T-helper 2 cell treated with Interferon-gamma antibody and Interleukin-4, amounts not matched to agents 5 μg/mL and 100 μg/mL, for 36 hours (primary cell): ENCODE measurements at regions not wholly inside any gene's neighbourhood (a gene's known extent, or its start where the extent isn't known, plus 50 kb on each side); places are given as distances from the start of the nearest gene placed in this dataset.
"Not testable (repeated sequence)": the region's sequence is repeated elsewhere in the genome, so short reads cannot be mapped to it uniquely, and the experiment has no call there.

ENCODE experiments used
- DNase-seq: peaks from one replicate; pipeline ENCODE4 v3.0.0; 2021; ENCODE audit warnings: low spot score
- H3K27ac Mint-ChIP-seq: one replicate; pipeline ENCODE4 v1.8.0; 2021; ENCODE audit warnings: mild to moderate bottlenecking, mixed read lengths
- H3K27me3 Mint-ChIP-seq: one replicate; pipeline ENCODE4 v1.8.0; 2021; ENCODE audit warnings: low read depth, mixed read lengths
- H3K36me3 Mint-ChIP-seq: one replicate; pipeline ENCODE4 v1.8.0; 2021; ENCODE audit warnings: low read depth, mixed read lengths
- H3K4me1 Mint-ChIP-seq: one replicate; pipeline ENCODE4 v1.8.0; 2021; ENCODE audit warnings: low read depth, mixed read lengths
- H3K4me3 Mint-ChIP-seq: one replicate; pipeline ENCODE4 v1.8.0; 2022; ENCODE audit warnings: mild to moderate bottlenecking, moderate library complexity, mixed read lengths
- H3K9me3 Mint-ChIP-seq: one replicate; pipeline ENCODE4 v1.8.0; 2021; ENCODE audit warnings: mixed read lengths

DNA sequence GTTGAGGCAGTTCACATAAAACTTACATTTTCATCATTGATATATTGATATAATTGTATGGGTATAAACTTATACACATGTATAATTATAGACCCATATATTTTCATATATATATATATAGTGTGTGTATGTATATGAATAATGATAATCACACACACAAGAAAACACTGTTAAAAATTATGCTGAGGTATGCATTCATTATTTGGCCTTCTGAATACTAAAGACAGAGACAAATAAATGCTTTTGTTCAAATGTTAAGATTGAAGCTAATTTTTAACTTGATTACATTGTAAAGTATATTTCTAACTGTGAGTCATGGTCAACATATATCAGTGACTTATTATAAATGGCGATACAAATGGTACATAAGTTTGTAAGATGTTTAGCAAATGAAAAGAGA, 888.8 kb downstream of the OTOL1 start:
- Mint-ChIP-seq H3K9me3 (peaks cover 3% of the 10 kb centered on the region), H3K27ac (no peak overlapping the region), H3K36me3 (no peaks in the 10 kb centered on the region), H3K27me3 (no peaks in the 10 kb centered on the region), H3K4me1 (no peaks in the 10 kb centered on the region), H3K4me3 (no peak overlapping the region)
- no peak for DNase-seq

DNA sequence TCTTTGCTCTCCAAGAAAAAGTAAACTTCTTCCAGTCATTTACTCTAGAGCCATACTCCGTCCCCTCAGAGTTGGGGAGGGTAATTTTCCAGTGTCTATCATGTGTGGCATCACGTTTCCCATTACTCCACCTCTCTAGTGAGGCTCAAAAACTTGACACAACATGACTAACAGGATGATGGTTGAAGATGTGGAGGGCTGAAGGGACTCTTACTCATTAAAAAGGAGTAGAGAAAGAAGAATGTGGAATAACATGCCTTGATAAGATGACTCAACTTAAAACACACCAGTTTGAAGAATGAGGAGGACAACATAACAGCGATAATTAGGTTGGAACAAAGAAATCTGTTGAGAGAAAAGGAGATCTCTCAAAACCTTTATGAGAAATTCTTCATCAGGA, 894.3 kb downstream of the OTOL1 start:
- Mint-ChIP-seq H3K4me1 (no peaks in the 10 kb centered on the region), H3K27ac (no peak overlapping the region), H3K27me3 (no peaks in the 10 kb centered on the region), H3K9me3 (peaks cover 7% of the 10 kb centered on the region), H3K4me3 (no peak overlapping the region), H3K36me3 (no peaks in the 10 kb centered on the region)
- no peak for DNase-seq

DNA sequence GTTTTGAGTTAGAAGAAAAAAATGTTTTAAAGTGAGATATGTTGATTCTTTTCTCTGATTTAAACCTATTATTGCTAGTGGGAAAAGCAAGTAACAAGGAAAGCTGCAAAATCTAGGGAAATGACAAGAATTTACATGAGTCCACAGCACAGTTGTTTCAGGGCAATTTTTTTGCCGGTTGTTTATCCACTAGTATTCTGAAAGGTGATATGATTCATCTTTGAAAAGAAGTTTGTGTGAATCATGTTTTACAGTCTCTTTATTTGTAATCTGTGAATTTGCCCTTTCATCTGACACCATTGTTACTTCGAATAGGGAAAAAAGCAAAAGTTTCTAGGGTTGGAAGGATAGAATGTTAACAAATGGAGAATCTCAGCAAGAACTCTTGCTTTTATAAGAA, 894.7 kb downstream of the OTOL1 start:
- Mint-ChIP-seq H3K27ac (no peak overlapping the region), H3K4me1 (no peaks in the 10 kb centered on the region), H3K4me3 (no peak overlapping the region), H3K9me3 (peaks cover 7% of the 10 kb centered on the region), H3K27me3 (no peaks in the 10 kb centered on the region), H3K36me3 (no peaks in the 10 kb centered on the region)
- no peak for DNase-seq

DNA sequence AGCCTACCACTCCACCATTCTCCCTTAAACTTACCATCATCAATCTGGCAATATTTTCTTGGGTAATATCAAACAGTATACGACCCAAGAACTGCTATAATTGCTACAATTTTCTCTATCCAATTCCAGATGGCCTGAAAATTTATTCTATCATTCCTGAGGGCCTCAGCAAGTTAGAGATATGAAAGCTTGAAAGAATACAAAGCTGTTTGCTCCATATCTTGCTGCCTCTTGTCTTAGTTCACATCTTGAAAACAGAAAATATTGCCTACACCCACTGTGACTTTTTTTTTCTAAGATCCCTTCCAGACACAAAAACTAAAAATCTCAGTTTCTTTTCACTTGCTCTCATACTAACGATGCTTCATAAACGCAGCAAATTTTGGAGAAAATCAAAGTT, 898.9 kb downstream of the OTOL1 start:
- Mint-ChIP-seq H3K27me3 (no peaks in the 10 kb centered on the region), H3K36me3 (no peaks in the 10 kb centered on the region), H3K27ac (no peak overlapping the region), H3K4me3 (no peak overlapping the region), H3K4me1 (no peaks in the 10 kb centered on the region), H3K9me3 (peaks cover 4% of the 10 kb centered on the region)
- DNase-seq: no peak

DNA sequence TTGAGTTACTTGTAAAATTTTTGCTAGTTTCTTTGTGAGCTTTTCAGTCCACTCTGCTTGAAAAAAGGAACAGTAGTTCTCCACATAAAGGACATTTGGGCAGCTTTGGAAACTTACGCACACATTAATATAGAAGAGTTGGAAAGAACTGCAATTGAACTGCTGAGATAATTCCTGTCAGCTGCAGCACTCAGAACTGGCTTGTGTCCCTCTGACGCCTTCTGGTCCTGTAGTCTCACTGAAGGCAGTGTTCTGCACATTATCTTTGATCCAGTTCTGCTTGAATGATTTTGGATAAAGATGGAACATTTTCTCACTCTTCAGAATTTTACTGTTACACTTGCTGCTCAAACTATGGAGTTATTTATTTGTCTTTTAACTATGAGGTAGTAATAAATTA, 901.9 kb downstream of the OTOL1 start:
- Mint-ChIP-seq H3K36me3 (no peaks in the 10 kb centered on the region), H3K9me3 (peaks cover 7% of the 10 kb centered on the region), H3K4me1 (no peaks in the 10 kb centered on the region), H3K27me3 (no peaks in the 10 kb centered on the region), H3K4me3 (no peak overlapping the region), H3K27ac (no peak overlapping the region)
- no peak for DNase-seq

DNA sequence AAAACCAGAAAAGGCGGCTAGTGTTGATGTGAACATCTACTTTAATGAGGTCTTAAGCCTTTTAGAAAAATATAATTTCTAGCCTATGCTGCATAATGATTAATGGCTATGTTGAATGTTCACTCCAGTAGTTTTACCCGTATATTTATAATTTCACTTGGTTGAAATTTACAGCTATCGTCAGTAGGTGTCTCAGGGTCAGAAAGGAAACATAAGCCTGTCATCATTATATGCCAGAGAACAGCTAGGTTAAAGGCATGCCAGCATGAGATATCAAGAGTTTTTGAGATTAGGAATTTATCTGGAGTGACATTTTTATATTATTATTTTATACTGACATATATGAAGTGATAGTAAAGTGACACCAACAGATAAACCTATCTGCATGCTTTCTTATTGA, 904.1 kb downstream of the OTOL1 start:
- H3K9me3 Mint-ChIP-seq: peaks cover 3% of the 10 kb centered on the region
- H3K4me3 Mint-ChIP-seq: no peak overlapping the region
- H3K27me3 Mint-ChIP-seq: no peaks in the 10 kb centered on the region
- no peak overlapping the region for H3K27ac Mint-ChIP-seq
- DNase-seq: no peak
- H3K4me1 Mint-ChIP-seq: no peaks in the 10 kb centered on the region
- H3K36me3 Mint-ChIP-seq: no peaks in the 10 kb centered on the region

DNA sequence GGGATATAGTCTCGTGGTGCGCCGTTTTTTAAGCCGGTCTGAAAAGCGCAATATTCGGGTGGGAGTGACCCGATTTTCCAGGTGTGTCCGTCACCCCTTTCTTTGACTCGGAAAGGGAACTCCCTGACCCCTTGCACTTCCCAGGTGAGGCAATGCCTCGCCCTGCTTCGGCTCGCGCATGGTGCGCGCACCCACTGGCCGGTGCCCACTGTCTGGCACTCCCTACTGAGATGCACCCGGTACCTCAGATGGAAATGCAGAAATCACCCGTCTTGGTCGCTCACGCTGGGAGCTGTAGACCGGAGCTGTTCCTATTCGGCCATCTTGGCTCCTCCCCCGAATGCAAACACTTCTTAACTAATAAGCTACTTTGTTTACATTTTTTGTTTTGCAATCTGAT, 914.9 kb downstream of the OTOL1 start:
- not testable (repeated sequence) for H3K27ac Mint-ChIP-seq, H3K4me3 Mint-ChIP-seq, DNase-seq, H3K4me1 Mint-ChIP-seq, H3K36me3 Mint-ChIP-seq, H3K27me3 Mint-ChIP-seq
- peaks cover 16% of the 10 kb centered on the region for H3K9me3 Mint-ChIP-seq

DNA sequence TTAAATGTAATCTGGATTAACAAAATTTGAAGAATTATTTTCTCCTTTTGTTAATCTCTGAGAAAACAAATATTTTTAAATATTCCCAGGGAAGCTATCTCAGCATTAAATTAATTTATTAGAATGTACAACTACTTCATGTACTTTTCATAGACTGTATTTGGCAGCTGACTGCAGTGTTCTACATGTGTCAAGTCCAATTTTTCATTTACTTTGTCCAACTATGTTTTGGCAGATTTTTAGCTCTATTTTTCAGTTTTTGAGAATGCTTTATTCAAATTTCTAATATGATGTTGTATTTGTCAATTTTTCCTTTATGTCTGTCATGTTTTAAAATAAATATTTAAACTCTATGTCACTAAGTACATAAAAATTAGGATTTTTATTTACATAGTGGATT, 925.1 kb downstream of the OTOL1 start:
- Mint-ChIP-seq H3K36me3 (no peaks in the 10 kb centered on the region), H3K27ac (no peak overlapping the region), H3K27me3 (no peaks in the 10 kb centered on the region), H3K4me3 (no peak overlapping the region), H3K9me3 (peaks cover 14% of the 10 kb centered on the region), H3K4me1 (no peaks in the 10 kb centered on the region)
- DNase-seq: no peak

DNA sequence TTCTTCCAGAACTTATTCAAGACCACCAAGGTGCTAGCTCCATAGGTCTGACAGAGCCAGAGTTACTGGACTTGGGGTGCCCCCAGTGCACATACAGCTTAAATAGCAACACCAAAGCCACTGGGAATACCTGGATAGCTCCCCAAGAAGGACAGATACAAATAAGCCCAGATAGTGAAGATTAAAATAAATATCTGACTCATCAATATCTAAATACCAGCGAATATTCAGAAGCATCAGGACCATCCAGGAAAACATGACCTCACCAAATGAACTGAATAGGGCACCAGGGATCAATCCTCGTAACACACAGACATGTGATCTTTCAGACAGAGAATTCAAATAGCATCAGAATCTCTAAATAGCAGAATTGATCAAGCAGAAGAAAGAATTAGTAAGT, 931.6 kb downstream of the OTOL1 start:
- DNase-seq: no peak
- Mint-ChIP-seq H3K27ac (no peak overlapping the region), H3K27me3 (no peaks in the 10 kb centered on the region), H3K4me3 (no peak overlapping the region), H3K36me3 (no peaks in the 10 kb centered on the region), H3K4me1 (no peaks in the 10 kb centered on the region), H3K9me3 (peaks cover 30% of the 10 kb centered on the region)

DNA sequence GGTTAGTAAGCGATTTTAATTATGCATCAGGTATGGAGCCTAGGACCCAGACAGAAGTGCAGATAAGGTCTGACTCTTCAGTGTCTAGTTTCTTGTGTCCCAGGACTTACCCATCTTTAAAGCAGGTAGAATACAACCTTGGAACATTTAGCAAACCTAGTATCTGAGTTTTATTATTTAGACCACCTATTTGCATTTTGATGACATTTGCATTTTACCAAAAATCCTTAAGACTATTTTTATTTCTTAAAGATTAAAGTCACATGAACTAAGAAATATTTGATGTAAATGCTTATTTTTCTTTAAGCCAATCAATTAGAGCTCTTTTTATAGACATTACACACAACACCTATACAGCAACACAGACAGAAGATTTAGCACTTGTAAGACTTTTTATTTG, 939.1 kb downstream of the OTOL1 start:
- H3K9me3 Mint-ChIP-seq: peaks cover 22% of the 10 kb centered on the region
- DNase-seq: no peak
- no peaks in the 10 kb centered on the region for H3K36me3 Mint-ChIP-seq
- no peak overlapping the region for H3K4me3 Mint-ChIP-seq
- no peaks in the 10 kb centered on the region for H3K4me1 Mint-ChIP-seq
- no peaks in the 10 kb centered on the region for H3K27me3 Mint-ChIP-seq
- H3K27ac Mint-ChIP-seq: no peak overlapping the region

DNA sequence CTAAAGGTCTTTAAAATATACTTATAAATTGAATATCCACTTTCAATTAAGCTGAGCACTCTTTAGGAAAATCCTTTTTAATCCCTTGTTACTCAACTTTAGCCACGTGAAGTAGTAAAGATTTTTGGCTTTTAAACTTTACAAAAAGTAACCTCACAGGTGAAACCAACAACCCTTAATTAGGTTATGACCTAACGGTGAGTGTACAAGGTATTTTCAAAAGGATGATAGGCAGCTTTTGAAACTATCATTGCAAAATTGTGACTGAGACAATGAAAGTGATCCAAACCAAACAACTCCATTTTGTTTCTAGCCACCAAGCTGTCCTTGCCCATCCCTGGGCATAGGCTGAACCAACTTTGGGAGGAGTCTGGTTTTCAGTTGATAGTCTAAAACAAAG, 940.2 kb downstream of the OTOL1 start:
- Mint-ChIP-seq H3K27ac (no peak overlapping the region), H3K9me3 (peaks cover 26% of the 10 kb centered on the region), H3K4me1 (no peaks in the 10 kb centered on the region), H3K36me3 (no peaks in the 10 kb centered on the region), H3K4me3 (no peak overlapping the region), H3K27me3 (no peaks in the 10 kb centered on the region)
- DNase-seq: no peak

DNA sequence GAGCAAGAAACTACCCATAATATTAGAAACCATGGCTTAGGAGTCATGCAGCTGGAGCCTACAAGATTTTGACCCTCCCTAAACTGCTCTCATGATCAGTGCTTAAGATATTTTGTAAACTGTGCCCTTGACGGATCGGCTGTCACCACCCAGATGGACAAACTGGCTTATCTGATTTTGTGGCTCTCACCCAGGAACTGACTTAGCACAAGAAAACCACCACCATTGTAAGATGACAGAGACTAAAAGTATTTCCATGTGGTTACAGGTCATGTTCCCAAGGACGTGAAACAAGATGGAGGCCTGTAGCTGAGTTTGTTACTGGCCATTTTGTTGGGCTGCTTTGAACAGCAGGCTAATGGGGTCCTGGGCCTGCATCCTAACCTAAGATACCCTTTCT, 940.9 kb downstream of the OTOL1 start:
- Mint-ChIP-seq H3K9me3 (peaks cover 26% of the 10 kb centered on the region), H3K36me3 (no peaks in the 10 kb centered on the region), H3K27me3 (no peaks in the 10 kb centered on the region), H3K4me3 (no peak overlapping the region), H3K4me1 (no peaks in the 10 kb centered on the region), H3K27ac (no peak overlapping the region)
- no peak for DNase-seq

DNA sequence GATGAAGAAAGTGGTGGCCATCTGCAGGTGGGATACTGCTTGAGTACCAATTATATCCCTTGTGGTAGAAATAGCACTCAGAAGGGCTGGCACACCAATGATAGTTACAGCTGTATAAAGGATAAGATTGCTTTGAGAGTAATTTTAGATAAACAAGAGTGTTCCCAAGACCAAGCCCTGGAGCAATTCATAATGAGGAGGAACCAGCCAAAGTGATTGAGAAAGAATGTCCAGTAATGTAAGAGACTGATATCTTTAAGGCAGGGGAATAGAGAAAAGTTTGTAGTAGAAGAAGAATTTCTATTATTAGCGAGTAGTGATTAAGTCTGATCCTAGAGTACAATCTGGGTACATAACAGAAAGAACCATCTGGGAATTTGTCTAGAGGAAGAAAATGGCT, 945.1 kb downstream of the OTOL1 start:
- no peaks in the 10 kb centered on the region for H3K36me3 Mint-ChIP-seq
- no peak overlapping the region for H3K27ac Mint-ChIP-seq
- no peaks in the 10 kb centered on the region for H3K4me1 Mint-ChIP-seq
- peaks cover 16% of the 10 kb centered on the region for H3K9me3 Mint-ChIP-seq
- no peak overlapping the region for H3K4me3 Mint-ChIP-seq
- no peaks in the 10 kb centered on the region for H3K27me3 Mint-ChIP-seq
- DNase-seq: no peak

DNA sequence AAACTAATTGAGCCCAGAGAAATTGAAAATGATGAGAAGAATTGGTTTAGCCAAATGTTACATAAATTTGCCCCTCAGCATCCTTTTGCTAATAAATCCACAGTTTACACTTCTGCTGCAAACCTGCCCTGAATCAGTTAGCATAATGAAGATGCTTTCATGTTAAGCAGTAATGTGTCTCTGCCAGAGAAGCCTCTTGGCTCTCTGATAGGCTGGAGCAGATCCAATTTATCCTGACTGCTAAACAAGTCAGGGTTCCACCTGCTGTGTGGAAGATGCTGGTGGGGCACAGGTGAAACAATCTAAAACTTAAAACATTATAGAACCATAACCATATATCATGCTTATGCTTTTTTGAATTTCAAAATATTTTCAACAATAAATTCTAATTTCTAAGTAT, 946.8 kb downstream of the OTOL1 start:
- H3K36me3 Mint-ChIP-seq: no peaks in the 10 kb centered on the region
- DNase-seq: no peak
- H3K4me3 Mint-ChIP-seq: no peak overlapping the region
- H3K4me1 Mint-ChIP-seq: no peaks in the 10 kb centered on the region
- H3K9me3 Mint-ChIP-seq: peaks cover 15% of the 10 kb centered on the region
- H3K27me3 Mint-ChIP-seq: no peaks in the 10 kb centered on the region
- no peak overlapping the region for H3K27ac Mint-ChIP-seq

DNA sequence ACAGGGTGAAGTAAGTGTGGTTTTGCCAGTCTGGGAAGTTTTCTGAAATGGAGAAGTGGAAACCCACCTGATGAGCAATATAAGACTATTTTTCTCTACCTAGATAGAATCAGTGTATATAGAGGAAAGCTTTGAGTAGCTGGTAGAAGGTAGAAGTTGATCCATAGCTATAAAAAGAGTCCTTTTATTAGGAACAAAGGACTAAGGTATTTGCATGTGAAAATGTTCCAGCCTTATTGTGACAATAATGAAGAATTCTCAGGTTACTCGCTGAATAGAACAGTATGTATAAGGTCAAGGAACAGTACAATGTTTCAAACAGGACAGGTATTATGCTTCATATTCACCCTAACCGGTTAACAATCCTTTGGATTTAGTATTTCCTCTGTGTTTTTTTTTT, 972.2 kb downstream of the OTOL1 start:
- Mint-ChIP-seq H3K4me3 (no peak overlapping the region), H3K36me3 (no peaks in the 10 kb centered on the region), H3K27me3 (no peaks in the 10 kb centered on the region), H3K27ac (no peak overlapping the region), H3K9me3 (peaks cover 9% of the 10 kb centered on the region), H3K4me1 (no peaks in the 10 kb centered on the region)
- no peak for DNase-seq

DNA sequence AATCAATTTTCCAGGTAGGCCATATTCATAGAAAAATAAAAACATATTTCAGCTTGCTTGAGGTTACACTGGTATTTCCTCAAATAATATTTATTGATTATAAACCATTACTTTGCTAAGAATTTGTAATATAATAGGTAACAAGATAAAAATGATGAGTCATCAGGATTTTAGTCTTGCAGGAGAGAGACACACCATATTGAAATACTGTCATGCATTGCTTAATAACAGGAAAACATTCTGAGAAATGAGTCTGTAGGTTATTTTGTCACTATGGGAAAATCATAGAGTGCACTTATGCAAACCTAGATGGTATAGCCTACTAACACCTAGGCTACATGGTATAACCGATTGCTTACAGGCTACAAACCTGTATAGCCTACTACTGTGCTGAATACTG, 990.5 kb downstream of the OTOL1 start:
- H3K27ac Mint-ChIP-seq: no peak overlapping the region
- H3K4me3 Mint-ChIP-seq: no peak overlapping the region
- no peaks in the 10 kb centered on the region for H3K27me3 Mint-ChIP-seq
- no peaks in the 10 kb centered on the region for H3K4me1 Mint-ChIP-seq
- DNase-seq: no peak
- peaks cover 25% of the 10 kb centered on the region for H3K9me3 Mint-ChIP-seq
- no peaks in the 10 kb centered on the region for H3K36me3 Mint-ChIP-seq
